ENCODE measurements at regions not wholly inside any gene's neighbourhood (a gene's known extent, or its start where the extent isn't known, plus 50 kb on each side); places are given as distances from the start of the nearest gene placed in this dataset.

- intact Hi-C loops (cut with DNase I) = no loop called here
- H3K36me3 ChIP-seq = no peaks in the 10 kb centered on the region
- TF ChIP-seq, protein P1, sequence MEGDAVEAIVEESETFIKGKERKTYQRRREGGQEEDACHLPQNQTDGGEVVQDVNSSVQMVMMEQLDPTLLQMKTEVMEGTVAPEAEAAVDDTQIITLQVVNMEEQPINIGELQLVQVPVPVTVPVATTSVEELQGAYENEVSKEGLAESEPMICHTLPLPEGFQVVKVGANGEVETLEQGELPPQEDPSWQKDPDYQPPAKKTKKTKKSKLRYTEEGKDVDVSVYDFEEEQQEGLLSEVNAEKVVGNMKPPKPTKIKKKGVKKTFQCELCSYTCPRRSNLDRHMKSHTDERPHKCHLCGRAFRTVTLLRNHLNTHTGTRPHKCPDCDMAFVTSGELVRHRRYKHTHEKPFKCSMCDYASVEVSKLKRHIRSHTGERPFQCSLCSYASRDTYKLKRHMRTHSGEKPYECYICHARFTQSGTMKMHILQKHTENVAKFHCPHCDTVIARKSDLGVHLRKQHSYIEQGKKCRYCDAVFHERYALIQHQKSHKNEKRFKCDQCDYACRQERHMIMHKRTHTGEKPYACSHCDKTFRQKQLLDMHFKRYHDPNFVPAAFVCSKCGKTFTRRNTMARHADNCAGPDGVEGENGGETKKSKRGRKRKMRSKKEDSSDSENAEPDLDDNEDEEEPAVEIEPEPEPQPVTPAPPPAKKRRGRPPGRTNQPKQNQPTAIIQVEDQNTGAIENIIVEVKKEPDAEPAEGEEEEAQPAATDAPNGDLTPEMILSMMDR (IDR thresholded peaks at IDR 0.05) = no peak
- no peak for ATAC-seq
- DNase-seq = no peak
- no peak overlapping the region for H3K27ac ChIP-seq
- no peaks in the 10 kb centered on the region for H3K27me3 ChIP-seq
- H3K4me1 ChIP-seq = no peaks in the 10 kb centered on the region
- H3K9me3 ChIP-seq = no peaks in the 10 kb centered on the region
- no peak overlapping the region for H3K4me3 ChIP-seq
Measured at GRCh38 chr4:33072298-33073089, 2352.3 kb downstream of the PCDH7 start.

DNA sequence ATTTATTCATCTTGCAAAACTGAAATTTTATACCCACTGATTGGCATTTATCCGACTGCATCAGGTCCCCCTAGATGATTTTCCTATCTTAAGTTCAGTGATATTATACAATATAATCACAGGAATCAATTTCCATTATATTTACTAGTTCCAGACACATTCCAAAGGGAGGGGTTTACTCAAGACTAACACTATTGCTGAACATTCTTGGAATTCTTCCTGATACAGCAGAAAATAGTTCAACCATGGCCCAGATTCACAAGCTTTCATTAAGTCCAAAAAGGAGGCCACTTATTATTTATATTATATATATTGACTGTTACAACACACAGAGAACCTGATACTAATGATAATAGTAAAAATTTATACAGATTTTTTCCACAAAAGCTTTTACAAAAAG, 2353.6 kb downstream of the PCDH7 start:
- intact Hi-C loops (cut with DNase I) = no loop called here
- Histone ChIP-seq H3K27me3 (no peaks in the 10 kb centered on the region), H3K36me3 (no peaks in the 10 kb centered on the region), H3K4me1 (no peaks in the 10 kb centered on the region), H3K27ac (no peak overlapping the region), H3K9me3 (no peaks in the 10 kb centered on the region), H3K4me3 (no peak overlapping the region)
- TF ChIP-seq, protein P1 (IDR thresholded peaks at IDR 0.05) = no peak
- no peak for DNase-seq
- ATAC-seq = no peak

DNA sequence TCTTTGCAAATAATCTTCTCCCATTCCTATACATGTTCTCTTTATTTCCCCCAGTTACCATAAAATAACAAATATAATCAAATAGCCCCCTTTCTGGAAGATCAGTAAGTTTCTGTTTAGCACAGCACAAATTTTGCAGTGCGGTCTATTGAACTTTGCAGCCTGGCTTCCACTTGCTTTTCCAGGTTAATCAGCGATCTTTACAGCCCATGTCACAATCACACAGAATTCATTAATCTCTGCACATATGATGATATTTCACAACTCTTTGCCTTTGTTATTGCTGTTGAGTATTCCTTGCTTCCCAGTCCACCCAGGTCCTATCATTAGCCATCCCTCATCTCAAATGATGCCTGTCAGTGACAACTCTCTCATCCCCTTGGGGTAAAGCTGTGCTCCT, 2358.0 kb downstream of the PCDH7 start:
- Histone ChIP-seq H3K4me1 (no peaks in the 10 kb centered on the region), H3K36me3 (no peaks in the 10 kb centered on the region), H3K4me3 (no peak overlapping the region), H3K9me3 (no peaks in the 10 kb centered on the region), H3K27me3 (no peaks in the 10 kb centered on the region), H3K27ac (no peak overlapping the region)
- intact Hi-C loops (cut with DNase I) = no loop called here
- DNase-seq (no peak), ATAC-seq (no peak)
- TF ChIP-seq, protein P1 (IDR thresholded peaks at IDR 0.05) = no peak

- Histone ChIP-seq H3K27ac (no peak overlapping the region), H3K36me3 (no peaks in the 10 kb centered on the region), H3K4me1 (no peaks in the 10 kb centered on the region), H3K27me3 (no peaks in the 10 kb centered on the region), H3K4me3 (no peak overlapping the region), H3K9me3 (no peaks in the 10 kb centered on the region)
- intact Hi-C loops (cut with DNase I) = no loop called here
- TF ChIP-seq, protein P1 (IDR thresholded peaks at IDR 0.05) = no peak
- DNase-seq = no peak
- ATAC-seq = no peak
Measured at GRCh38 chr4:33080275-33080674, 2360.1 kb downstream of the PCDH7 start.

DNA sequence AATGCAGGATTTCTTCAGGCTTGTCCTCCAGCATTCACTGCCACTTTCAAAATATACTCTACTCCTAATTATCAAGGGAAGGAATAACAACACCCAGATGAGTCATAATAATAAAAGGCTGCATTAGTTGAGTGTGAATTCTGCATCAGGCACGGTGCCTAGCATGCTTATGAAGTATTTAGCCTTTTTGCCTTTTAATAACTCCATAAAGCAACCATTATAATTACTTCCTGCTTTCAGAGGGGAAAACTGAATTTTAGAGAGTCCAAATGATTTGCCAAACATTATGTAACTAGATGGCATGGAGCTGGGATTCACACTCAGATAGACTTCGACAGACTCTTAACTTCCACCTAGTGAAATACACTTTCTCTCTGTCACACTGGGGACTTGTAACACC, 2365.5 kb downstream of the PCDH7 start:
- no peak for ATAC-seq
- intact Hi-C loops (cut with DNase I) = no loop called here

More for the DNA sequence above, 2365.5 kb downstream of the PCDH7 start:
- no peak overlapping the region for H3K4me3 ChIP-seq
- H3K4me1 ChIP-seq = no peaks in the 10 kb centered on the region
- H3K27me3 ChIP-seq = no peaks in the 10 kb centered on the region
- no peak overlapping the region for H3K27ac ChIP-seq
- no peaks in the 10 kb centered on the region for H3K36me3 ChIP-seq
- no peaks in the 10 kb centered on the region for H3K9me3 ChIP-seq
- DNase-seq = no peak
- TF ChIP-seq, protein P1 (IDR thresholded peaks at IDR 0.05) = no peak
